Loucy (cell line): ENCODE measurements at regions not wholly inside any gene's neighbourhood (a gene's known extent, or its start where the extent isn't known, plus 50 kb on each side); places are given as distances from the start of the nearest gene placed in this dataset.

ENCODE experiments used
- CTCF ChIP-seq: fragments of 200-600 bp; sonication (generic); conservative IDR thresholded peaks from 2 replicates; pipeline ENCODE4 v1.5.1; 2014; ENCODE audit warnings: mild to moderate bottlenecking, antibody characterized with exemption, low read length
- EZH2phosphoT487 ChIP-seq: fragments of 200-600 bp; IDR thresholded peaks from 2 replicates; pipeline ENCODE4 v1.6.1; 2018; ENCODE audit warnings: antibody characterized with exemption, mild to moderate bottlenecking, moderate library complexity, borderline replicate concordance

DNA sequence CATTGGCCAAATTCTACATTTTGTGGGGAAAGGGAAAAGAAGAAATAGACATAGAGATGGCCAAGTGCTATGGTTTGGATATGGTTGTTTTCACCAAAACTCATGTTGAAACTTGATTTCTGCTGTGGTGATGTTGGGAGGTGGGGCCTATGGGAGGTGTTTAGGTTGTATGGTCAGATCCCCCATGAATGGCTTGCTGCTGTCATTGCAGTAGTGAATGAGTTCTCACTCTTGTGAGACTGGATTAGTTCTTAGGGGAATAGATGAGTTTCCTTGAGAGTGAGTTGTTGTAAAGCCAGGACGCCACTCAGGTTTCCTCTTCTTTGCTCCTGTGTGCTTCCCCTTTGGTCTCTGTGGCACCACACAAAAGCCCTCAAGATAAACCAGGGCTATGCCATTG, 242.6 kb upstream of the RFC3 start:
- TF ChIP-seq CTCF (no peak), EZH2phosphoT487 (no peak)
